DMS79 treated with DMSO at 0.1 percent for 48 hours (cell line): ENCODE measurements at regions not wholly inside any gene's neighbourhood (a gene's known extent, or its start where the extent isn't known, plus 50 kb on each side); places are given as distances from the start of the nearest gene placed in this dataset.
"Not testable (repeated sequence)": the region's sequence is repeated elsewhere in the genome, so short reads cannot be mapped to it uniquely, and the experiment has no call there.

ENCODE experiments used
- DNase-seq: peaks from one replicate; lab custom pipeline; 2025; lab: John Stamatoyannopoulos, UW

- DNase-seq = no peak
Observed at GRCh38 chr2:126059379-126059778, 596.6 kb upstream of the GYPC start.

DNA sequence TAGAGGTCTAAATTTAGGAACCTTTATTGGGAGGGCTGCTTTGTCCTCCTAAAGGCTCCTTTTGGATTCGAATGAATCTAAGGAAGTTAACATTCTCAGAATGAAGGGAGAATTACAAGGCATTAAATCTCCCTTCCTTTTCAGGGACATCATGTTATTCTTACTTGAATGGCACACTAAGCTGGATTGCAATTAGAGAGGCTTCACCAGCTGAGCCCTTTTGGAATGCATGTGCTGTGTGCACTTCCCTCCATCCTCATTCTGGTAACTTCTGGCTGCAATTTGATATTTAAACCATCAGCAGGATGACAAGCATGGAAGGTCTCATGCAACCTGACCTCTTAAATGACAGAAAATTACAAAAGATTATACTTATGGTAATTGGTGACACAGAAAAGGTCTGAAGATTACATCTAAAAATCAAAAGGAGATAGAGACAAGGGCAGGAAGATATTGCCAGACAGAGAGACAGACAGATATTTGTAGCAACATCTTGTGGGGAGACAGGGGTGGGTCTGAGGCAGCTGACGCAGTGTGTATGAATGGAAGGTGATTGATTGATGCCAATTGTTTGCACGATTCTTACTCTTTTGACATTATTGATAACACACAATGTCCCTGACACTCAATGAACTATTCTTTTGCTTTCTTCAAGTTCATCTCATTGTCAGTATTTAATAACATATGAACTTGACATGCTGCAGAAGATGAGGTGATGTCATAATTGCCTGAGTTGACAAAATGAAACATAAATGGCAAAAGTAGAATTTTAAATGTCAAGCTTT lies 570.8 kb upstream of the GYPC start:
- DNase-seq = no peak

- no peak for DNase-seq
Observed at GRCh38 chr2:126100962-126101361, 555.0 kb upstream of the GYPC start.

DNA sequence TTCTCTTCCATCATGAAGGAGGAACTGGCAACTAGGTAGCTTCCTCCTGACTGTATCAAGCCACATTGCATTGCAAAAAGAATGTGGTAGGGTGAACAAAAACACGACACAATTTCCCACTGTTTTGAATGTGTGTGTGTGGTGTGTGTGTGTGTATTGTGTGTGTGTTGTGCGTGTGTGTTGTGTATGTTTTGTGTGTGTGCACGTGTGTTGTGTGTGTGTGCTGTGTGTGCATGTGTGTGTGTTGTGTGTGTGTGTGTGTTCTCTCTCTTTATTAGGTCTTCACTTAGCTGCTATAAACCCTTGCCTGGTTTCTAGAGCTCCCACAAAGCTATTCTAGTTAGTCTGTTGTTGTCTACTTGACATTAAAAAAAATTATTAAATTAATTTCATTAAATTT lies 550.0 kb upstream of the GYPC start:
- no peak for DNase-seq

DNA sequence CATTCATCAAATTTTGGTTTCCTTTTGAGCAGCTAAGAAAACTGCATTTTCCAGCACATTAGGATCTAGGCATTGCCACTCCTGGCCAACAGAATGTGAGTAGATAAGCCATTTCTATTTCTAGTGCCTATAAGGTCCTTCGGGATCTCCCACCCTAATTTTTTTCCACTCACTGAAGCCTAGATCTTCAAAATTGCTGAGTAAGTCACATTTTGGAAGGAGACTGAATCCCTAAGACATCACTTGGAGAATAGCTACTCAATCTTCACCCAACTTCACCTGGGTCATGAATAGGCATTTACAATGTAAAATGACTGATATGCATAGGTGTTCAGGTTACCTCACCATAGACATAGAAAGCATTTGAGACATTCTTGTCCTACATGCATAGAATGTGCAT lies 548.1 kb upstream of the GYPC start:
- no peak for DNase-seq

DNA sequence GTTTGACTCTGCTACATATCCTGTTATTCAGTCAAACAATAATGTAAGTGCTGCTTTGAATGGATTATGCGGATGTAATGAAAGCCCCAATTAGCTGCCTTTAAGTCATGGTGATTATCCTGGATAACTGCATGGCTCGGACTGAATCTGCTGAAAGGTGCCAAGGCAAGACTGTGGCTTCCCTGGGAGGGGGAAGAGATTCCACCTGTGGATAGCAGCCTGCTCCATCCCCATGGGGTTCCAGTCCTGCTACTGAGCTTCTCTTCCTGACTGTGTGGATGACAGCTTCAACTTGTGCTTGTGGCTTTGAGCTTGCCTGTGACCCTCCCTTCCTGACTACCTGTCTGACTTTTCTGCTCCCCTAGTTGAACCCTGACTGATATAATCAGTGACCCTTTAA lies 540.0 kb upstream of the GYPC start:
- no peak for DNase-seq

- no peak for DNase-seq
Observed at GRCh38 chr2:126117886-126118285, 538.1 kb upstream of the GYPC start.

DNA sequence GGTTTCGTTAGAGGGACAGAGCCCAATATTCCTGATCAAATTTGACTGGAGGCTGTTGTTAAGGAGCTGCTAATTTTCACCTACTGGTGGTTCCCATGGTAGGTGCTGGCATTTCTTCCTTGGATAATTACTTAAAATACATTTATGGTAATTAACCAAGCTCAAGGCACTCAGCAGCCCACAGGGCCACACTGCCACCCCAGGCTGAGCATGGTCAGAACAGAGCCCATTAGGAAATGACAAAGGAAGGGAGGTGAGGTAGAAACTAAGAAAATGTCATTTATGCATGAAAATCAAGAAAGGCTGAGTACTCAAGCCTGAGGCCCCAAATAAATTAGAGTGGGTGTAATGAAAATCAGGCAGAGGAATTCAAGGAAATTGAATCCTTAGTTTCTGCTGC lies 510.2 kb upstream of the GYPC start:
- no peak for DNase-seq

DNA sequence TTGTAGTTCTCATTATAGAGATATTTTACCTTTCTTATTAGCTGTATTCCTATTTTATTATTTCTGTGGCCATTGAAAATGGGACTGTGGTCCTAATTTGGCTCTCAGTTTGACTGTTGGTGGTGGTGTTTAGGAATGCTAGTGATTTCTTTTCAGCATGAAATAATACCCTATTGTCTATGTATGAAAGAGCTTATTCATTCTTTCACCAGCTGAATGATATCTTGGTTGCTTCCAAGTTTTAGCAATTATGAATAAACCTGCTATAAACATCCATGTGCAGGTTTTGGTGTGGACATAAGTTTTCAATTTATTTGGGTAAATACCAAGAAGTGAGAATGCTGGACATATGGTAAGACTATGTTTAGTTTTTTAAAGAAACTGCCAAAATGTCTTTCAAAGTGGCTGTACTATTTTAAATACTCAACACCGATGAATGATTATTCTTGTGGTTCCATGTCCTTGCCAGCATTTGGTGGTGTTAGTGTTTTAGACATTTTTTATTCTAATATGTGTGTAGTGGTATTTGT lies 501.6 kb upstream of the GYPC start:
- DNase-seq = no peak

DNA sequence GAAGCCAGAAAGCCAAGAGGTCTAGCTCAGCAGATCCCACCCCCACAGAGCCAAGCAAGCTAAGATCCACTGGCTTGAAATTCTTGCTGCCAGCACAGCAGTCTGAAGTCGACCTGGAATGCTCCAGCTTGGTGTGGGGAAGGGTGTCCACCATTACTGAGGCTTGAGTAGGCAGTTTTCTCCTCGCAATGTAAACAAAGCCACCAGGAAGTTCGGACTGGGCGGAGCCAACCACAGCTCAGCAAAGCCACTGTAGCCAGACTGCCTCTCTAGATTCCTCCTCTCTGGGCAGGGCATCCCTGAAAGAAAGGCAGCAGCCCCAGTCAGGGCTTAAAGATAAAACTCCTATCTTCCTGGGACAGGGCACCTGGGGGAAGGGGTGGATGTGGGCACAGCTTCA lies 495.0 kb upstream of the GYPC start:
- not testable (repeated sequence) for DNase-seq

GRCh38 chr2:126172631-126173184 lies 483.2 kb upstream of the GYPC start:
- DNase-seq = no peak

- no peak for DNase-seq
Observed at GRCh38 chr2:126175222-126175621, 480.7 kb upstream of the GYPC start.

GRCh38 chr2:126177479-126177878 lies 478.5 kb upstream of the GYPC start:
- DNase-seq = no peak

DNA sequence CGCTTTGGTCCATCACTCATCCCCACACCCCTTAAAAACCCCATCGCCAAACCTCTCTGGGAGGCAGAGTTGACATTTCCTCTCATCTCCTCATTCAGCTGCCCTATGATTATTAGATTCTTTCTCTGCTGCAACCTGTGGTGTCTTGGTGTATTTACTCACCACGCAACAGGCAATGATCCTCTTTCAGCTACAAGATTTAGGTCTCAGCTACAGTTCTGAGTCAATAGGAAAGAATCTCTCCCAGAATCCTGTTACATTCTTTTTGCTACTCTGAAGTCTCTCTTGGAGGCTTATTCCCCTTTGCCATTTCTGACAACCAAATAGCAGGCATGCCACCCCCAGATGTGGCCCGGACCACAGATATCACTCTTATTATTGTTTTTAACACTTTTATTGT lies 468.3 kb upstream of the GYPC start:
- DNase-seq = no peak

DNA sequence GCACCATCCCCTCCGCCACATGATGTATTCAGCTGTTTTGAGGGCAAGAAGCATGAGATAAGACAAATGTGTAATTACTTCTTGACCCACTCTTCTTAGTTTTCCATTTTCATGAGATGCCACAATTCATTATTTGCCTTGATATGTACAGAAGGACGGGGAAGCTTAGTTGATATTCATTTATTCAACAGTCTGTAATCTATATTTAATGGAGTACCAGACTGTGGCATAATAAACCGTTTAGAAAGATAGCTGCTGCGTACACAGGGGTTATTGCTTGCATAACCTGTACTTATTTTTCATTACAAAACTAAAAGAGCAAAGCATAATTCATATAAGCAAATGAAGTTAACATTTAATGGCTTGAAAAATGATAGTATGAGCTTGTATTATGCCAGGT lies 466.4 kb upstream of the GYPC start:
- no peak for DNase-seq

GRCh38 chr2:126200538-126200937 lies 455.4 kb upstream of the GYPC start:
- DNase-seq = no peak

DNA sequence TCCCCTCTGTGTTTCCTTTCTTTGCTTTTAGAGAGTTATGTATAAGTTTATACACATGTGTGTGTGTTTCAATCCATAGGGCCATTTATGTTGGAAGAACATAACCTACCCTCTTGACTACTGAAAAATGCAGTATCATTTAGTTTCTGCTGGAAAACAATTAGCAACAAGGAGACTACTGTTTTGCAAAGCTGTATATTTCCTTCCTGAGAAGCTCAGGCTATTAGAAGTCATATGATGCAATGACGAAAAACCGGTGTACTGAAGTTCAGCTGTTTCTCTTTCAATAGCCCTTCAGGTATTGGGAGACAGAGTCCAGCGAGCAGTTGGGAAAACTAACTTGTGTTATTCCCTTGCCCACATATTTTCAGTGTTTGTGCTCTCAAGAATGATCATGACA lies 447.7 kb upstream of the GYPC start:
- no peak for DNase-seq

DNA sequence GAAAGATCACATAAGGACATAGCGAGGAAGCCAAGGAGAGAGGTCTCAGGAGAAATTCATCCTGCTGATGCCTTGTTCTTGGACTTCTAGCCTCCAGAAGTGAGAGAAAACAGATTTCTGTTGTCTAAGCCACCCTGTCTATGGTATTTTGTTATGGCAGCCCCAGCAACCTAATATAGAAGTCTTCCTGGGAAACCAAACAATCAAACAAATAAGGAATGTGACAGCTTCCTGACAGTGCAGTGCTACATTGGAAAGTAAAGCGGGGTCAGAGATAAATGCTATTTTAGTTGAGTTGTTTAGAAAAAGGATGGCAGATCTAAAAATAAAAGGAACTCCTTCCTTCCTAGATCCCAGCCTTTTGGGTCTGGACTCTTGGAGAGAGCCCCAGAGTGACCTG lies 443.2 kb upstream of the GYPC start:
- no peak for DNase-seq

DNA sequence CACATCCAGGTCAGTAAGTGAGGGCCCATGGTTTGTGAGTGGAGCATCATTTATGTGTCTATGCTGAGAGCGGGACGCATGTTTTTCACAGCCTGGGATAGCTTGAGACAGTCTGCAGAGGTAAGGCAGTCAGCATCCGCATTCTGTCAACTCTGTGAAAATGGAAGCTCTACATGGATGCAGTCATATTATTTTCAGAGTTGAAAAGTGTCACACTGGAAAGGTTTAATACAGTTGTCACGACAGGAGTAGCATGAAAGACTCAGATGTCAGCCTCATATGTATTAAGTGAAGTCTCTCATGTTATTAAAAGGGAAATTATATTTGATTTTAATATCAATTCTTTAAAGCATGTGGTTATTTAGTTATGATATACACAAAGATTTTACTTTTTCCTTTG lies 436.9 kb upstream of the GYPC start:
- DNase-seq = no peak

GRCh38 chr2:126220331-126220730 lies 435.6 kb upstream of the GYPC start:
- no peak for DNase-seq

- DNase-seq = no peak
Observed at GRCh38 chr2:126221506-126221905, 434.5 kb upstream of the GYPC start.

DNA sequence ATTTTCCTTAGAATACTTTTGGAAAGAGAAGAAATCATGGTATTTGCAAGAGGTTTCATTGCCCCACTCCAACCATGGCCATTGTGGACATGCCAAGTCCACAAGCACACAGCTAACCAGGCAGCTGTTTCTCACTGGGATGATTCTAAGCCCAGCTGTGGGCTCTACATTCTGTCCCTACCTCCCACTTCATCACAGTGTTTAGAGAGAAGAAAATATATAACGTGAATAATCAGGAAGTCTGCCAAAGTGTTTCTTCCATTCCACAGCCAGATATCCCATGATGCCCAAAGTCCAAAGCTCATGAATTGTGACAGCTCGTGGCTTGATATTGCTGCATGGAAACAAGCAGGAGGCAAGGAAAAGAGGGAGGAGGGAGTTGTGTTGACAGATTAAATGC lies 433.7 kb upstream of the GYPC start:
- DNase-seq = no peak

GRCh38 chr2:126224776-126225175 lies 431.2 kb upstream of the GYPC start:
- DNase-seq = no peak

DNA sequence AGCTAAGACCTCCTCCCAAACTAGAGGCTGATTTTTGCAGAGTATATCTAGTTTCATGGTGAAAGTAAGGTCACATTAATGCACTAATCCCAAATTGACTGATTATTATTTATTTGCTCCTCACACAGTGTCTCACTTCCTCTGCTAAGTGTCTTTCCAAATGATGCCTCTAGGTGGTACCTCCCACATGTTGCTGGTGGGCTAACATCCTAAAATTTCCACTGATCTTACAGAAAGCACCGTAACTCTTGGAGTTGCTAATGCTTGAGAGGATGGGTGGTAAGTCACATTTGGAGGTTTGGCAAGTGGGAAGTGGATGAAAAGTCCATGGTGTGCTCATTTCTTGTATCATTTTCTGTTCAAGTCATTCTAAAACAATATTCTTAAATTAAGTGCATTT lies 428.7 kb upstream of the GYPC start:
- DNase-seq = no peak
